ENCODE measurements at regions not wholly inside any gene's neighbourhood (a gene's known extent, or its start where the extent isn't known, plus 50 kb on each side); places are given as distances from the start of the nearest gene placed in this dataset.

- Histone ChIP-seq H3K9me3 (ENCODE audit: control insufficient read depth, low read length) (no peaks in the 10 kb centered on the region), H3K27ac (no peak overlapping the region), H3K27me3 (ENCODE audit: control insufficient read depth, insufficient read depth, low read length) (no peaks in the 10 kb centered on the region), H2AFZ (no peak overlapping the region), H3K79me2 (no peaks in the 10 kb centered on the region), H3K4me1 (no peaks in the 10 kb centered on the region), H3K9ac (no peak overlapping the region), H3K4me2 (ENCODE audit: low read length) (no peak overlapping the region), H3K36me3 (ENCODE audit: control insufficient read depth, insufficient read depth, low read length) (no peaks in the 10 kb centered on the region), H3K4me3 (ENCODE audit: low read depth, low read length) (no peak overlapping the region)
- no peak for TF ChIP-seq CTCF (IDR thresholded peaks at IDR 0.05)
These were observed 694.7 kb downstream of the SLC16A7 start for GRCh38 chr12:60290532-60290931.

- Histone ChIP-seq H3K36me3 (ENCODE audit: control insufficient read depth, insufficient read depth, low read length) (no peaks in the 10 kb centered on the region), H3K27me3 (ENCODE audit: control insufficient read depth, insufficient read depth, low read length) (no peaks in the 10 kb centered on the region), H3K9ac (no peak overlapping the region), H3K79me2 (no peaks in the 10 kb centered on the region), H3K27ac (no peak overlapping the region), H3K4me2 (ENCODE audit: low read length) (no peak overlapping the region), H3K9me3 (ENCODE audit: control insufficient read depth, low read length) (no peaks in the 10 kb centered on the region), H3K4me3 (ENCODE audit: low read depth, low read length) (no peak overlapping the region), H2AFZ (no peak overlapping the region), H3K4me1 (no peaks in the 10 kb centered on the region)
- no peak for TF ChIP-seq CTCF (IDR thresholded peaks at IDR 0.05)
These were observed 712.6 kb downstream of the SLC16A7 start for GRCh38 chr12:60308366-60308991.

GRCh38 chr12:60311940-60312339, 716.1 kb downstream of the SLC16A7 start:
- H3K4me2 ChIP-seq (ENCODE audit: low read length) = no peak overlapping the region

GRCh38 chr12:60317361-60317760, 721.5 kb downstream of the SLC16A7 start:
- no peak overlapping the region for H3K4me2 ChIP-seq (ENCODE audit: low read length)
- H3K27ac ChIP-seq = no peak overlapping the region
- H3K9me3 ChIP-seq (ENCODE audit: control insufficient read depth, low read length) = no peaks in the 10 kb centered on the region
- no peaks in the 10 kb centered on the region for H3K27me3 ChIP-seq (ENCODE audit: control insufficient read depth, insufficient read depth, low read length)
- TF ChIP-seq CTCF (IDR thresholded peaks at IDR 0.05) = no peak
- H3K4me1 ChIP-seq = no peaks in the 10 kb centered on the region
- H2AFZ ChIP-seq = no peak overlapping the region
- H3K9ac ChIP-seq = no peak overlapping the region
- no peaks in the 10 kb centered on the region for H3K36me3 ChIP-seq (ENCODE audit: control insufficient read depth, insufficient read depth, low read length)
- H3K4me3 ChIP-seq (ENCODE audit: low read depth, low read length) = no peak overlapping the region
- no peaks in the 10 kb centered on the region for H3K79me2 ChIP-seq

More at GRCh38 chr12:60311940-60312339, 716.1 kb downstream of the SLC16A7 start:
- no peak for TF ChIP-seq CTCF (IDR thresholded peaks at IDR 0.05)
- Histone ChIP-seq H3K79me2 (no peaks in the 10 kb centered on the region), H2AFZ (no peak overlapping the region), H3K27me3 (ENCODE audit: control insufficient read depth, insufficient read depth, low read length) (no peaks in the 10 kb centered on the region), H3K4me1 (no peaks in the 10 kb centered on the region), H3K36me3 (ENCODE audit: control insufficient read depth, insufficient read depth, low read length) (no peaks in the 10 kb centered on the region), H3K4me3 (ENCODE audit: low read depth, low read length) (no peak overlapping the region), H3K9ac (no peak overlapping the region), H3K27ac (no peak overlapping the region), H3K9me3 (ENCODE audit: control insufficient read depth, low read length) (no peaks in the 10 kb centered on the region)

GRCh38 chr12:60324746-60325145, 728.9 kb downstream of the SLC16A7 start:
- Histone ChIP-seq H2AFZ (no peak overlapping the region), H3K27ac (no peak overlapping the region), H3K36me3 (ENCODE audit: control insufficient read depth, insufficient read depth, low read length) (no peaks in the 10 kb centered on the region), H3K79me2 (no peaks in the 10 kb centered on the region), H3K4me1 (no peaks in the 10 kb centered on the region), H3K9ac (no peak overlapping the region), H3K4me2 (ENCODE audit: low read length) (no peak overlapping the region), H3K4me3 (ENCODE audit: low read depth, low read length) (no peak overlapping the region), H3K9me3 (ENCODE audit: control insufficient read depth, low read length) (no peaks in the 10 kb centered on the region), H3K27me3 (ENCODE audit: control insufficient read depth, insufficient read depth, low read length) (no peaks in the 10 kb centered on the region)
- no peak for TF ChIP-seq CTCF (IDR thresholded peaks at IDR 0.05)
